Natural killer cell (primary cell): ENCODE measurements at regions not wholly inside any gene's neighbourhood (a gene's known extent, or its start where the extent isn't known, plus 50 kb on each side); places are given as distances from the start of the nearest gene placed in this dataset.
"Not testable (repeated sequence)": the region's sequence is repeated elsewhere in the genome, so short reads cannot be mapped to it uniquely, and the experiment has no call there.

Experiments used
- ATAC-seq, 3 donors: fragments of 150-1000 bp in 2 of 3; fragments of 200-7000 bp in 1 of 3; cut with Tn5 transposase; 1 replicate in 1 of 3; 2 replicates in 2 of 3; pipeline ENCODE4 v1.10.0; 2021; ENCODE audit warnings: mild to moderate bottlenecking in 2 of 3, moderate library complexity in 2 of 3
- DNase-seq, 2 donors: peaks; one replicate each; pipeline versions ENCODE4 v3.0.0 to v3.0.0-alpha.2; 2013 to 2021; ENCODE audit warnings: mixed read lengths in 1 of 2
- H3K27ac ChIP-seq: one replicate; pipeline ENCODE4 v1.5.1; 2013; ENCODE audit warnings: mild to moderate bottlenecking, low read length
- H3K27me3 ChIP-seq: one replicate; pipeline ENCODE4 v1.6.1; 2013; ENCODE audit warnings: low read length; ENCODE audit not compliant: control insufficient read depth, insufficient read depth
- H3K36me3 ChIP-seq: one replicate; pipeline ENCODE4 v1.6.1; 2013; ENCODE audit warnings: low read length; ENCODE audit not compliant: control insufficient read depth, insufficient read depth
- H3K4me1 ChIP-seq: one replicate; pipeline ENCODE4 v1.6.1; 2013; ENCODE audit warnings: low read length; ENCODE audit not compliant: control insufficient read depth, insufficient read depth
- H3K4me3 ChIP-seq: one replicate; pipeline ENCODE4 v1.5.1; 2013; ENCODE audit warnings: low read length
- H3K9me3 ChIP-seq: one replicate; pipeline ENCODE4 v1.6.1; 2013; ENCODE audit warnings: low read length; ENCODE audit not compliant: control insufficient read depth, insufficient read depth
- H3K27ac Mint-ChIP-seq, 2 donors: one replicate each; pipeline ENCODE4 v1.8.0; 2022; ENCODE audit warnings: mild to moderate bottlenecking in 2 of 2, mixed read lengths in 2 of 2, moderate library complexity in 1 of 2
- H3K27me3 Mint-ChIP-seq, 2 donors: one replicate each; pipeline ENCODE4 v1.8.0; 2022; ENCODE audit warnings: low read depth in 2 of 2, mixed read lengths in 2 of 2
- H3K36me3 Mint-ChIP-seq: one replicate; pipeline ENCODE4 v1.8.0; 2022; ENCODE audit warnings: mixed read lengths
- H3K4me1 Mint-ChIP-seq, 2 donors: one replicate each; pipeline ENCODE4 v1.8.0; 2022; ENCODE audit warnings: mixed read lengths in 2 of 2
- H3K4me3 Mint-ChIP-seq: one replicate; pipeline ENCODE4 v1.8.0; 2022; ENCODE audit warnings: mild to moderate bottlenecking, moderate library complexity, mixed read lengths
- H3K9me3 Mint-ChIP-seq, 2 donors: one replicate each; pipeline ENCODE4 v1.8.0; 2022; ENCODE audit warnings: mixed read lengths in 2 of 2
- CTCF ChIP-seq: fragments of 200-600 bp; IDR thresholded peaks from one replicate; pipeline ENCODE4 v1.8.0; 2022; ENCODE audit warnings: antibody characterized with exemption
- WGBS: methylation state at CpG from one replicate; pipeline ENCODE4 v1.1.7; 2013; ENCODE audit warnings: missing lambda C conversion rate; ENCODE audit not compliant: insufficient coverage; 5-methylcytosine and 5-hydroxymethylcytosine counted together
- intact Hi-C: fragments of 100-400 bp; cut with micrococcal nuclease; formaldehyde crosslinking; loops from one replicate; pipeline ENCODE4 v1.14.2; 2022

- Histone ChIP-seq H3K36me3 (no peaks in the 10 kb centered on the region), H3K4me1 (no peaks in the 10 kb centered on the region), H3K4me3 (no peak overlapping the region), H3K27ac (no peak overlapping the region), H3K9me3 (no peaks in the 10 kb centered on the region), H3K27me3 (no peaks in the 10 kb centered on the region)
- peaks cover 3 to 6% of the 10 kb centered on the region in 2 donors for H3K9me3 Mint-ChIP-seq
- WGBS: 89% methylated on average over 3 of the region's 4 CpGs
- H3K27me3 Mint-ChIP-seq: no peaks in the 10 kb centered on the region
- no peaks in the 10 kb centered on the region for H3K36me3 Mint-ChIP-seq
- no peaks in the 10 kb centered on the region for H3K4me1 Mint-ChIP-seq
- intact Hi-C loops: no loop called here
- no peak for TF ChIP-seq CTCF
- H3K27ac Mint-ChIP-seq: no peak overlapping the region
- no peak for ATAC-seq
- no peak overlapping the region for H3K4me3 Mint-ChIP-seq
- DNase-seq: no peak
Measured at GRCh38 chr5:89662499-89662898, 747.1 kb downstream of the CETN3 start.

GRCh38 chr5:89638871-89639270 lies 755.9 kb upstream of the MEF2C start:
- H3K4me1 Mint-ChIP-seq: no peaks in the 10 kb centered on the region
- intact Hi-C loops: no loop called here
- peaks cover 5 to 7% of the 10 kb centered on the region in 2 donors for H3K9me3 Mint-ChIP-seq
- no peak for ATAC-seq
- DNase-seq: no peak
- no peaks in the 10 kb centered on the region for H3K27me3 Mint-ChIP-seq
- Histone ChIP-seq H3K36me3 (no peaks in the 10 kb centered on the region), H3K4me3 (no peak overlapping the region), H3K27me3 (no peaks in the 10 kb centered on the region), H3K9me3 (peaks cover 8% of the 10 kb centered on the region), H3K4me1 (no peaks in the 10 kb centered on the region), H3K27ac (no peak overlapping the region)
- WGBS: 92% methylated on average over 5 of the region's 5 CpGs
- H3K4me3 Mint-ChIP-seq: no peak overlapping the region
- no peak for TF ChIP-seq CTCF
- no peaks in the 10 kb centered on the region for H3K36me3 Mint-ChIP-seq
- H3K27ac Mint-ChIP-seq: no peak overlapping the region

GRCh38 chr5:89634176-89634575 lies 751.2 kb upstream of the MEF2C start:
- H3K4me1 ChIP-seq, DNase-seq, H3K27me3 Mint-ChIP-seq, H3K9me3 ChIP-seq, H3K36me3 Mint-ChIP-seq, H3K36me3 ChIP-seq, ATAC-seq, intact Hi-C loops, H3K4me3 Mint-ChIP-seq, H3K27me3 ChIP-seq, H3K4me1 Mint-ChIP-seq, H3K4me3 ChIP-seq, H3K27ac ChIP-seq, H3K27ac Mint-ChIP-seq: not testable (repeated sequence)
- WGBS: 85% methylated on average over 2 of the region's 3 CpGs
- H3K9me3 Mint-ChIP-seq: peaks cover 5 to 12% of the 10 kb centered on the region in 2 donors

GRCh38 chr5:89630064-89630463 lies 747.1 kb upstream of the MEF2C start:
- intact Hi-C loops, H3K27ac Mint-ChIP-seq, H3K27me3 Mint-ChIP-seq, H3K36me3 ChIP-seq, H3K4me1 Mint-ChIP-seq, H3K4me1 ChIP-seq, H3K4me3 ChIP-seq, H3K4me3 Mint-ChIP-seq, H3K27me3 ChIP-seq, H3K36me3 Mint-ChIP-seq, H3K9me3 ChIP-seq, DNase-seq, H3K27ac ChIP-seq, ATAC-seq: not testable (repeated sequence)
- peaks cover 4 to 14% of the 10 kb centered on the region in 2 donors for H3K9me3 Mint-ChIP-seq
